ENCODE measurements at regions not wholly inside any gene's neighbourhood (a gene's known extent, or its start where the extent isn't known, plus 50 kb on each side); places are given as distances from the start of the nearest gene placed in this dataset.

DNA sequence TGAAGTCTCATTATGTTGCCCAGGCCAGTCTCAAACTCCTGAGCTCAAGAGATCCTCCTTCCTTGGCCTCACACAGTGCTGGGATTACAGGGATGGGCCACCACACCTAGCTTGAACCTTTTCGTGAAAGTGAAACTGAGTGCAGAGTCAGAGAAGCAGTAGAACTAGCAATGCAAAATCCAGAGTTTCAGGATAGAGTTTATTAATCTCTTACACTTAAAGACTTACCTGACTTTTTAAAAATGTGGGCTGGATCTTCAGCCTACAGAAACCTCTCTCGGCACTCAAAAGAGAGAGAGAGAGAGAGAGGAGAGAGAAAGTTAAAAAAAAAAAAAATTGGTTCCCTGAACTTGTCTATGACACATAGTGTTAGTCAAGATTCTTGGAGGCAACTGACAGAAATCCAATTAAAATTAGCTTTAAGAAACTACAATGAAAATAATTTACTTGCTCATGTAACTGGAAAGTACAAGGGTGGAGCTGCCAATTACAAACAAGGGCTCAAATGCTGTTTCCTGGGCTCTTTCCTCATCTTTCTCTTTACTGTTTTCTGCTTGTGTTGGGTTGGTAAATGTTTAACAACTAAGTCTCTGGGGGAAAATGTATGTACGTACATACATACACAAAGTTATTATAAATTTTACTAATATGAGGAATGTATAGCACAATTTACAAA, 98.1 kb upstream of the CERS6 start:
- Histone ChIP-seq H2BK15ac (ENCODE audit: low read length) (no peak overlapping the region), H3K4me1 (replicated peaks in 1 of 4; ENCODE audit: control insufficient read depth in 3 of 4, insufficient read depth in 4 of 4, low read length in 3 of 4) (peaks cover 0 to 10% (median 2%) of the 10 kb centered on the region in 4 experiments; a peak in 4 of 7 replicates), H4K91ac (replicated peaks; ENCODE audit: insufficient read length, low read length) (no peak overlapping the region), H3K4me3 (ENCODE audit: extremely low read depth in 1 of 4, insufficient read depth in 2 of 4, low read depth in 3 of 4, low read length in 4 of 4) (no peak overlapping the region), H3K27ac (ENCODE audit: low read depth, low read length) (no peak overlapping the region), H2BK120ac (replicated peaks; ENCODE audit: low read depth, low read length) (no peak overlapping the region), H2AFZ (ENCODE audit: low read length) (no peak overlapping the region), H2BK5ac (ENCODE audit: low read depth, low read length) (no peak overlapping the region), H4K20me1 (replicated peaks in 1 of 2; ENCODE audit: control insufficient read depth in 1 of 2, insufficient read depth in 2 of 2, low read length in 2 of 2) (no peaks in the 10 kb centered on the region), H3K79me2 (ENCODE audit: control insufficient read depth in 1 of 2, insufficient read depth in 2 of 2, low read length in 2 of 2) (no peaks in the 10 kb centered on the region), H3K27me3 (replicated peaks in 1 of 4; ENCODE audit: control insufficient read depth in 3 of 4, extremely low read depth in 1 of 4, insufficient read depth in 3 of 4, low read length in 3 of 4) (no peaks in the 10 kb centered on the region), H3K9me3 (ENCODE audit: insufficient read depth in 2 of 2, low read depth in 1 of 2, low read length in 1 of 2) (peaks cover 3 to 8% of the 10 kb centered on the region in 2 experiments; a peak in 3 of 4 replicates), H2BK12ac (ENCODE audit: low read depth, low read length) (no peak overlapping the region), H2BK20ac (ENCODE audit: low read length) (no peak overlapping the region), H3K14ac (ENCODE audit: insufficient read length) (no peak overlapping the region), H3K18ac (ENCODE audit: extremely low read depth, low read length) (no peak overlapping the region), H3K4me2 (ENCODE audit: insufficient read depth in 1 of 2, low read depth in 2 of 2, low read length in 2 of 2) (no peak overlapping the region), H3K56ac (replicated peaks; ENCODE audit: insufficient read length, low read depth, low read length) (no peak overlapping the region), H3K9ac (replicated peaks in 1 of 4; ENCODE audit: extremely low read depth in 1 of 4, low read depth in 3 of 4, low read length in 3 of 4) (no peak overlapping the region), H3K23me2 (ENCODE audit: low read depth, low read length) (no peaks in the 10 kb centered on the region), H2AK5ac (ENCODE audit: low read depth, low read length) (no peak overlapping the region), H4K8ac (ENCODE audit: extremely low read depth, insufficient read depth, low read length) (no peak overlapping the region), H3K36me3 (ENCODE audit: control insufficient read depth in 2 of 4, insufficient read depth in 4 of 4, low read length in 3 of 4) (0 out of 8 replicates have a peak, but pooled peaks cover 0 to 3% (median 0%) of the 10 kb centered on the region in 4 experiments), H3K79me1 (ENCODE audit: low read depth, low read length) (no peaks in the 10 kb centered on the region), H4K5ac (ENCODE audit: insufficient read length, low read depth, low read length) (no peak overlapping the region), H3K4ac (replicated peaks; ENCODE audit: insufficient read length, low read depth, low read length) (no peak overlapping the region), H3K23ac (ENCODE audit: insufficient read length) (no peak overlapping the region)
- DNase-seq (ENCODE audit: low read depth in 1 of 2, low spot score in 2 of 2) (no peak), FAIRE-seq (no peak)
- TF ChIP-seq SIX5 (IDR thresholded peaks at IDR 0.05; ENCODE audit: low read depth, low read length) (no peak), SP4 (IDR thresholded peaks at IDR 0.05; ENCODE audit: low read length) (no peak), EP300 (IDR thresholded peaks at IDR 0.05; ENCODE audit: borderline replicate concordance in 1 of 2, low read depth in 2 of 2, low read length in 2 of 2) (no peak), RXRA (IDR thresholded peaks at IDR 0.05; ENCODE audit: insufficient read depth, low read depth, low read length) (no peak), TAF7 (optimal IDR thresholded peaks at IDR 0.05; ENCODE audit: borderline replicate concordance, low read depth, low read length) (no peak), RBBP5 (IDR thresholded peaks at IDR 0.05; ENCODE audit: borderline replicate concordance, low read depth, low read length) (no peak), POLR2A (IDR thresholded peaks at IDR 0.05; ENCODE audit: control extremely low read depth in 1 of 2, low read depth in 2 of 2, low read length in 2 of 2) (no peak), BRCA1 (IDR thresholded peaks at IDR 0.05; ENCODE audit: low read depth, low read length) (no peak), POU5F1 (IDR thresholded peaks at IDR 0.05; ENCODE audit: low read depth, low read length) (no peak), GABPA (IDR thresholded peaks at IDR 0.05; ENCODE audit: borderline replicate concordance, insufficient read depth, low read length) (no peak), BACH1 (IDR thresholded peaks at IDR 0.05; ENCODE audit: low read length) (no peak), CTBP2 (IDR thresholded peaks at IDR 0.05; ENCODE audit: borderline replicate concordance, insufficient read depth, insufficient read length, low read length) (no peak)
- ChIA-PET POLR2A (ENCODE audit: partially characterized antibody) (interaction anchor here (0.6 to 1.2 kb wide), 2 partner anchors 11 to 34 kb away, joined by 3 read pairs; no protein-coding TSS in a partner anchor), CTCF (ENCODE audit: partially characterized antibody) (interaction anchor here (0.6 to 1.4 kb wide), 9 partner anchors 10 to 1171 kb away, joined by 3 to 10 read pairs (median 4); no protein-coding TSS in a partner anchor)
- 86% methylated on average over 3 of the region's 3 CpGs; no CpG with 5 or more reads in 1 of the 2 experiments for WGBS, 2 experiments (ENCODE audit: extremely low coverage in 1 of 2, insufficient coverage in 1 of 2, insufficient read length in 1 of 2, insufficient replicate concordance in 2 of 2, low coverage in 1 of 2, low lambda C conversion rate in 2 of 2, missing lambda C conversion rate in 1 of 2)
